ENCODE measurements at regions not wholly inside any gene's neighbourhood (a gene's known extent, or its start where the extent isn't known, plus 50 kb on each side); places are given as distances from the start of the nearest gene placed in this dataset.
A peak's percentile ranks its signal among the peaks of the same experiment; 100 is the strongest.
"Not testable (repeated sequence)": the region's sequence is repeated elsewhere in the genome, so short reads cannot be mapped to it uniquely, and the experiment has no call there.

DNA sequence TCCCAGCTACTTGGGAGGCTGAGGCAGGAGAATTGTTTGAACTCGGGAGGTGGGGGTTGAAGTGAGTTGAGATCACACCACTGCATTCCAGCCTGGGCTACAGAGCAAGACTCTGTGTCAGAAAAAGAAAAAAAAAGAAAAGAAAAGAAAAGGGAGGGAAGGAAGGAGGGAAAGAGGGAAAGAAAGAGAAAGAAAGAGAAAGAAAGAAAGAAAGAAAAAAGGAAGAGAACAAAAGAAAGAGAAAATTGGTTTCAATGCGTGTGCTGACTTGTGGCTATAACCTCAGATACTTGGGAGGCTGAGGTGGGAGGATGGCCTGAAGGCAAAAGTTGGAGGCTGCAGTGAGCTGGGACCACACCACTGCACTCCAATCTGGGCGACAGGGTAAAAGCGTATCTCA lies 128.4 kb upstream of the TBX3 start:
- H3K27me3 ChIP-seq (ENCODE audit: insufficient read depth, low read length) = no peaks in the 10 kb centered on the region
- no peaks in the 10 kb centered on the region for H3K36me3 ChIP-seq (ENCODE audit: control insufficient read depth in 1 of 2, insufficient read depth in 2 of 2, low read length in 2 of 2)
- no peaks in the 10 kb centered on the region for H3K9me3 ChIP-seq (ENCODE audit: insufficient read depth, low read depth, low read length)
- H4K91ac ChIP-seq (ENCODE audit: low read depth, low read length) = peak overlapping the region; percentile 84
- H3K79me1 ChIP-seq (ENCODE audit: low read length) = peaks cover 6% of the 10 kb centered on the region
- peak overlapping the region; percentile 82 for H2BK120ac ChIP-seq (ENCODE audit: insufficient read depth, low read length, poor library complexity)
- H2AFZ ChIP-seq (ENCODE audit: insufficient read depth, low read length, poor library complexity) = no peak overlapping the region
- WGBS (ENCODE audit: extremely low coverage, insufficient coverage, insufficient read length) = 94% methylated on average over 1 of the region's 4 CpGs
- H3K9ac ChIP-seq (ENCODE audit: low read length) = no peak overlapping the region
- H3K79me2 ChIP-seq (ENCODE audit: control insufficient read depth, insufficient read depth, low read length, poor library complexity) = no peaks in the 10 kb centered on the region
- peaks cover 3 to 13% of the 10 kb centered on the region in 2 experiments for H3K4me1 ChIP-seq (ENCODE audit: control insufficient read depth in 1 of 2, insufficient read depth in 2 of 2, low read length in 2 of 2)
- H3K4ac ChIP-seq (ENCODE audit: low read depth, low read length) = no peak overlapping the region
- no peak overlapping the region for H3K4me3 ChIP-seq (ENCODE audit: low read depth, low read length)
- H4K12ac ChIP-seq (ENCODE audit: low read depth, low read length) = no peak overlapping the region
- no peak overlapping the region for H3K14ac ChIP-seq (ENCODE audit: low read length)
- H2AK5ac ChIP-seq (ENCODE audit: low read length) = no peak overlapping the region
- H4K8ac ChIP-seq (ENCODE audit: low read depth, low read length) = peak overlapping the region; percentile 81
- no peak overlapping the region for H3K4me2 ChIP-seq (ENCODE audit: low read length)
- H3K18ac ChIP-seq (ENCODE audit: low read length) = no peak overlapping the region
- H2BK5ac ChIP-seq (ENCODE audit: low read depth, low read length, poor library complexity) = no peak overlapping the region
- no peak overlapping the region for H3K23ac ChIP-seq (ENCODE audit: low read length)
- H2BK12ac ChIP-seq (ENCODE audit: low read length) = peak overlapping the region; percentile 88
- DNase-seq = no peak
- peak overlapping the region; percentile 8 for H3K27ac ChIP-seq (ENCODE audit: low read depth, low read length)

DNA sequence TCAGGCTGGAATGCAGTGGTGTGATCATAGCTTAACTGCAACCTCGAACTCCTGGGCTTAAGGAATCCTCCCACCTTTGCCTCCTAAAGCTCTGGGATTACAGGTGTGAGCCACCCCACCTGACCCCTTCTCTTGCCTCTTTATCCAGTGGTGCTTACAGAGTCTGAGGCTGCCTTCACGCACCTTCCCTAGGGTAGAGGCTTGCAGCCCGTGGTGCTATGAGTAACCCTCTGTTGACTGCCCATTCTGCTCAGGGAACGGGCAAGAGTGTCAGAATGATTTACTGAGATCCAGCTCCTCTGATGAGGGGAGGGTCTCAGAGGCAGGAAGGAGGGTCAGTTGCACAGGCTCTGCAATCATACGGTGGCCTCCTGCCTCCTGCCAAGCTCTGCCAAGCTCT lies 125.1 kb upstream of the TBX3 start:
- no CpG with 5 or more reads among the region's 5 CpGs for whole genome bisulfite sequencing (ENCODE audit: extremely low coverage, insufficient coverage, insufficient read length)
- Histone ChIP-seq H3K27ac (ENCODE audit: low read depth, low read length) (no peak overlapping the region), H3K4me2 (ENCODE audit: low read length) (no peak overlapping the region), H3K79me1 (ENCODE audit: low read length) (peaks cover 4% of the 10 kb centered on the region), H3K4ac (ENCODE audit: low read depth, low read length) (no peak overlapping the region), H3K36me3 (ENCODE audit: control insufficient read depth in 1 of 2, insufficient read depth in 2 of 2, low read length in 2 of 2) (no peaks in the 10 kb centered on the region), H2AK5ac (ENCODE audit: low read length) (peak overlapping the region; percentile 34), H3K4me3 (ENCODE audit: low read depth, low read length) (no peak overlapping the region), H3K4me1 (ENCODE audit: control insufficient read depth in 1 of 2, insufficient read depth in 2 of 2, low read length in 2 of 2) (peaks cover 3 to 11% of the 10 kb centered on the region in 2 experiments), H3K27me3 (ENCODE audit: insufficient read depth, low read length) (no peaks in the 10 kb centered on the region), H2BK120ac (ENCODE audit: insufficient read depth, low read length, poor library complexity) (no peak overlapping the region), H2BK12ac (ENCODE audit: low read length) (peak overlapping the region; percentile 12), H4K12ac (ENCODE audit: low read depth, low read length) (no peak overlapping the region), H3K14ac (ENCODE audit: low read length) (peak overlapping the region; percentile 8), H3K18ac (ENCODE audit: low read length) (no peak overlapping the region), H4K8ac (ENCODE audit: low read depth, low read length) (no peak overlapping the region), H3K79me2 (ENCODE audit: control insufficient read depth, insufficient read depth, low read length, poor library complexity) (no peaks in the 10 kb centered on the region), H4K91ac (ENCODE audit: low read depth, low read length) (no peak overlapping the region), H2AFZ (ENCODE audit: insufficient read depth, low read length, poor library complexity) (no peak overlapping the region), H3K9me3 (ENCODE audit: insufficient read depth, low read depth, low read length) (no peaks in the 10 kb centered on the region), H3K9ac (ENCODE audit: low read length) (no peak overlapping the region), H2BK5ac (ENCODE audit: low read depth, low read length, poor library complexity) (no peak overlapping the region), H3K23ac (ENCODE audit: low read length) (no peak overlapping the region)
- DNase-seq = no peak

DNA sequence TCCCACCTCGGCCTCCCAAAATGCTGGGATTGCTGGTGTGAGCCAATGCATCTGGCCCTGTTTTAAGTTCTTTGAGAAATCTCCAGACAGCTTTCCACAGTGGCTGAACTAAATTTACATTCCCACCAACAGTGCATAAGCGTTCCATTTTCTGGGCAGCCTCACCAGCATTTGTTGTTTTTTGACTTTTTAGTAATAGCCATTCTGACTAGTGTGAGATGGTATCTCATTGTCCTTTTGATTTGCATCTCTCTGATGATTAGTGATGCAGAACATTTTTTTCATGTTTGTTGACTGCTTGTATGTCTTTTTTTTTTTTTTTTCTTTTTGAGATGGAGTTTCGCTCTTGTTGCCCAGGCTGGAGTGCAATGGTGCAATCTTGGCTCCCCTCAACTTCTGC lies 117.4 kb upstream of the TBX3 start:
- not testable (repeated sequence) for H3K14ac ChIP-seq (ENCODE audit: low read length); H3K9ac ChIP-seq (ENCODE audit: low read length); H3K4me1 ChIP-seq (ENCODE audit: control insufficient read depth in 1 of 2, insufficient read depth in 2 of 2, low read length in 2 of 2); H4K8ac ChIP-seq (ENCODE audit: low read depth, low read length); H3K27me3 ChIP-seq (ENCODE audit: insufficient read depth, low read length); H3K4me3 ChIP-seq (ENCODE audit: low read depth, low read length); H3K18ac ChIP-seq (ENCODE audit: low read length); H3K23ac ChIP-seq (ENCODE audit: low read length); H2AFZ ChIP-seq (ENCODE audit: insufficient read depth, low read length, poor library complexity); H3K36me3 ChIP-seq (ENCODE audit: control insufficient read depth in 1 of 2, insufficient read depth in 2 of 2, low read length in 2 of 2); H3K79me2 ChIP-seq (ENCODE audit: control insufficient read depth, insufficient read depth, low read length, poor library complexity); H2BK12ac ChIP-seq (ENCODE audit: low read length); H3K4me2 ChIP-seq (ENCODE audit: low read length); H4K12ac ChIP-seq (ENCODE audit: low read depth, low read length); H2AK5ac ChIP-seq (ENCODE audit: low read length); H3K4ac ChIP-seq (ENCODE audit: low read depth, low read length); H3K9me3 ChIP-seq (ENCODE audit: insufficient read depth, low read depth, low read length); H2BK5ac ChIP-seq (ENCODE audit: low read depth, low read length, poor library complexity)
- Histone ChIP-seq H3K79me1 (ENCODE audit: low read length) (peaks cover 11% of the 10 kb centered on the region), H2BK120ac (ENCODE audit: insufficient read depth, low read length, poor library complexity) (peak overlapping the region; percentile 64), H4K91ac (ENCODE audit: low read depth, low read length) (peak overlapping the region; percentile 22), H3K27ac (ENCODE audit: low read depth, low read length) (peak overlapping the region; percentile 31)
- DNase-seq = peak in 1 of 2 donors; percentile 56
- no CpG with 5 or more reads among the region's 3 CpGs for WGBS (ENCODE audit: extremely low coverage, insufficient coverage, insufficient read length)

DNA sequence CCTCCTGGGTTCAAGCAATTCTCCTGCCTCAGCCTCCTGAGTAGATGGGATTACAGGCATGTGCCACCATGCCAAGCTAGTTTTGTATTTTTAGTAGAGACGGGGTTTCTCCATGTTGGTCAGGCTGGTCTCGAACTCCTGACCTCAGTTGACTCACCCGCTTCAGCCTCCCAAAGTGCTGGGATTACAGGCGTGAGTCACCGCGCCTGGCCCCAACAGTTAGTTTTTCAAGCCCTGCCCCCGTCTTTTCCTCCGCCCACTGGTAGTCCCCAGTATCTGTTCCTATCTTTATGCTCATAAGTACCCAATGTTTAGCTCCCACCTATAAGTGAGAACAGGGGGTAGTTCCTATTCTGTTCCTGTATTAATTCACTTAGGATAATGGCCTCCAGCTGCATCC lies 116.6 kb upstream of the TBX3 start:
- Histone ChIP-seq H2BK5ac (ENCODE audit: low read depth, low read length, poor library complexity) (peak overlapping the region; percentile 28), H3K14ac (ENCODE audit: low read length) (peak overlapping the region; percentile 45), H3K79me1 (ENCODE audit: low read length) (peaks cover 11% of the 10 kb centered on the region), H2BK12ac (ENCODE audit: low read length) (peak overlapping the region; percentile 56), H2BK120ac (ENCODE audit: insufficient read depth, low read length, poor library complexity) (peak overlapping the region; percentile 17), H4K91ac (ENCODE audit: low read depth, low read length) (peak overlapping the region; percentile 45)
- H3K4me2 ChIP-seq (ENCODE audit: low read length); H3K4ac ChIP-seq (ENCODE audit: low read depth, low read length); H3K4me1 ChIP-seq (ENCODE audit: control insufficient read depth in 1 of 2, insufficient read depth in 2 of 2, low read length in 2 of 2); H3K27ac ChIP-seq (ENCODE audit: low read depth, low read length); H3K18ac ChIP-seq (ENCODE audit: low read length); H3K79me2 ChIP-seq (ENCODE audit: control insufficient read depth, insufficient read depth, low read length, poor library complexity); H2AFZ ChIP-seq (ENCODE audit: insufficient read depth, low read length, poor library complexity); H3K27me3 ChIP-seq (ENCODE audit: insufficient read depth, low read length); H3K23ac ChIP-seq (ENCODE audit: low read length); H4K8ac ChIP-seq (ENCODE audit: low read depth, low read length); H2AK5ac ChIP-seq (ENCODE audit: low read length); H4K12ac ChIP-seq (ENCODE audit: low read depth, low read length); DNase-seq; H3K4me3 ChIP-seq (ENCODE audit: low read depth, low read length); H3K9ac ChIP-seq (ENCODE audit: low read length); H3K36me3 ChIP-seq (ENCODE audit: control insufficient read depth in 1 of 2, insufficient read depth in 2 of 2, low read length in 2 of 2); H3K9me3 ChIP-seq (ENCODE audit: insufficient read depth, low read depth, low read length): not testable (repeated sequence)
- no CpG with 5 or more reads among the region's 8 CpGs for WGBS (ENCODE audit: extremely low coverage, insufficient coverage, insufficient read length)

Data from trophoblast cell (in vitro differentiated cells and primary cell).